ENCODE measurements at regions not wholly inside any gene's neighbourhood (a gene's known extent, or its start where the extent isn't known, plus 50 kb on each side); places are given as distances from the start of the nearest gene placed in this dataset.
"Not testable (repeated sequence)": the region's sequence is repeated elsewhere in the genome, so short reads cannot be mapped to it uniquely, and the experiment has no call there.

- Mint-ChIP-seq H3K36me3 (ENCODE audit: unreplicated experiment) (no peaks in the 10 kb centered on the region), H3K4me3 (ENCODE audit: unreplicated experiment) (no peak overlapping the region), H3K27me3 (ENCODE audit: unreplicated experiment) (no peaks in the 10 kb centered on the region), H3K4me1 (ENCODE audit: unreplicated experiment) (no peaks in the 10 kb centered on the region), H3K27ac (ENCODE audit: unreplicated experiment) (no peak overlapping the region), H3K9me3 (ENCODE audit: unreplicated experiment) (peaks cover 6% of the 10 kb centered on the region)
- no peak for DNase-seq (ENCODE audit: extremely low spot score, unreplicated experiment)
- TF ChIP-seq, protein P1, sequence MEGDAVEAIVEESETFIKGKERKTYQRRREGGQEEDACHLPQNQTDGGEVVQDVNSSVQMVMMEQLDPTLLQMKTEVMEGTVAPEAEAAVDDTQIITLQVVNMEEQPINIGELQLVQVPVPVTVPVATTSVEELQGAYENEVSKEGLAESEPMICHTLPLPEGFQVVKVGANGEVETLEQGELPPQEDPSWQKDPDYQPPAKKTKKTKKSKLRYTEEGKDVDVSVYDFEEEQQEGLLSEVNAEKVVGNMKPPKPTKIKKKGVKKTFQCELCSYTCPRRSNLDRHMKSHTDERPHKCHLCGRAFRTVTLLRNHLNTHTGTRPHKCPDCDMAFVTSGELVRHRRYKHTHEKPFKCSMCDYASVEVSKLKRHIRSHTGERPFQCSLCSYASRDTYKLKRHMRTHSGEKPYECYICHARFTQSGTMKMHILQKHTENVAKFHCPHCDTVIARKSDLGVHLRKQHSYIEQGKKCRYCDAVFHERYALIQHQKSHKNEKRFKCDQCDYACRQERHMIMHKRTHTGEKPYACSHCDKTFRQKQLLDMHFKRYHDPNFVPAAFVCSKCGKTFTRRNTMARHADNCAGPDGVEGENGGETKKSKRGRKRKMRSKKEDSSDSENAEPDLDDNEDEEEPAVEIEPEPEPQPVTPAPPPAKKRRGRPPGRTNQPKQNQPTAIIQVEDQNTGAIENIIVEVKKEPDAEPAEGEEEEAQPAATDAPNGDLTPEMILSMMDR (IDR thresholded peaks at IDR 0.05) = no peak
Observed at GRCh38 chr2:139427164-139427563, 647.0 kb upstream of the NXPH2 start.

GRCh38 chr2:139424101-139424500 lies 643.9 kb upstream of the NXPH2 start:
- no peaks in the 10 kb centered on the region for H3K27me3 Mint-ChIP-seq (ENCODE audit: unreplicated experiment)
- no peaks in the 10 kb centered on the region for H3K4me1 Mint-ChIP-seq (ENCODE audit: unreplicated experiment)
- no peak overlapping the region for H3K27ac Mint-ChIP-seq (ENCODE audit: unreplicated experiment)
- H3K9me3 Mint-ChIP-seq (ENCODE audit: unreplicated experiment) = peaks cover 6% of the 10 kb centered on the region
- TF ChIP-seq, protein P1 (IDR thresholded peaks at IDR 0.05) = no peak
- DNase-seq (ENCODE audit: extremely low spot score, unreplicated experiment) = no peak
- no peak overlapping the region for H3K4me3 Mint-ChIP-seq (ENCODE audit: unreplicated experiment)
- no peaks in the 10 kb centered on the region for H3K36me3 Mint-ChIP-seq (ENCODE audit: unreplicated experiment)

- Mint-ChIP-seq H3K9me3 (ENCODE audit: unreplicated experiment) (peaks cover 15% of the 10 kb centered on the region), H3K4me3 (ENCODE audit: unreplicated experiment) (no peak overlapping the region), H3K4me1 (ENCODE audit: unreplicated experiment) (no peaks in the 10 kb centered on the region), H3K27ac (ENCODE audit: unreplicated experiment) (no peak overlapping the region), H3K36me3 (ENCODE audit: unreplicated experiment) (no peaks in the 10 kb centered on the region), H3K27me3 (ENCODE audit: unreplicated experiment) (no peaks in the 10 kb centered on the region)
- DNase-seq (ENCODE audit: extremely low spot score, unreplicated experiment) = no peak
- TF ChIP-seq, protein P1 (IDR thresholded peaks at IDR 0.05) = no peak
Observed at GRCh38 chr2:139411236-139411635, 631.0 kb upstream of the NXPH2 start.

DNA sequence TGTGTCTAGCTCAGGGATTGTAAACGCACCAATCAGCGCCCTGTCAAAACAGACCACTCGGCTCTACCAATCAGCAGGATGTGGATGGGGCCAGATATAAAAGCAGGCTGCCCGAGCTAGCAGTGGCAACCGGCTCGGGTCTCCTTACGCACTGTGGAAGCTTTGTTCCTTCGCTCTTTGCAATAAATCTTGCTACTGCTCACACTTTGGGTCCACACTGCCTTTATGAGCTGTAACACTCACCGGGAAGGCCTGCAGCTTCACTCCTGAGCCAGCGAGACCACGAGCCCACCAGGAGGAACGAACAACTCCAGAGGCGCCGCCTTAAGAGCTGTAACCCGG lies 630.6 kb upstream of the NXPH2 start:
- not testable (repeated sequence) for H3K4me3 Mint-ChIP-seq (ENCODE audit: unreplicated experiment); H3K36me3 Mint-ChIP-seq (ENCODE audit: unreplicated experiment); DNase-seq (ENCODE audit: extremely low spot score, unreplicated experiment); H3K27ac Mint-ChIP-seq (ENCODE audit: unreplicated experiment); H3K27me3 Mint-ChIP-seq (ENCODE audit: unreplicated experiment); H3K4me1 Mint-ChIP-seq (ENCODE audit: unreplicated experiment)
- peaks cover 15% of the 10 kb centered on the region for H3K9me3 Mint-ChIP-seq (ENCODE audit: unreplicated experiment)

DNA sequence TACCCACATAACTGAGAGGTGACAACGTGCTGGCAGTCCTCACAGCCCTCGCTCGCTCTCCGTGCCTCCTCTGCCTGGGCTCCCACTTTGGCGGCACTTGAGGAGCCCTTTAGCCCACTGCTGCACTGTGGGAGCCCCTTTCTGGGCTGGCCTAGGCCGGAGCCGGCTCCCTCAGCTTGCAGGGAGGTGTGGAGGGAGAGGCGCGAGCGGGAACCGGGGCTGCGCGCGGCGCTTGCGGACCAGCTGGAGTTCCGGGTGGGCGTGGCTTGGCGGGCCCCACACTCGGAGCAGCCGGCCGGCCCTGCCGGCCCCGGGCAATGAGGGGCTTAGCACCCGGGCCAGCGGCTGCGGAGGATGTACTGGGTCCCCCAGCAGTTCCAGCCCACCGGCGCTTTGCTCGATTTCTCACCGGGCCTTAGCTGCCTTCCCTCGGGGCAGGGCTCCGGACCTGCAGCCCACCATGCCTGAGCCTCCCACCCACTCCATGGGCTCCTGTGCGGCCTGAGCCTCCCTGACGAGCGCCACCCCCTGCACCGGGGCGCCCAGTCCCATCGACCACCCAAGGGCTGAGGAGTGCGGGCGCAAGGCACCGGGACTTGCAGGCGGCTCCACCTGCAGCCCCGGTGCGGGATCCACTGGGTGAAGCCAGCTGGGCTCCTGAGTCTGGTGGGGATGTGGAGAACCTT lies 630.1 kb upstream of the NXPH2 start:
- peaks cover 14% of the 10 kb centered on the region for H3K9me3 Mint-ChIP-seq (ENCODE audit: unreplicated experiment)
- H3K4me3 Mint-ChIP-seq (ENCODE audit: unreplicated experiment); H3K36me3 Mint-ChIP-seq (ENCODE audit: unreplicated experiment); DNase-seq (ENCODE audit: extremely low spot score, unreplicated experiment); H3K27me3 Mint-ChIP-seq (ENCODE audit: unreplicated experiment); H3K4me1 Mint-ChIP-seq (ENCODE audit: unreplicated experiment); H3K27ac Mint-ChIP-seq (ENCODE audit: unreplicated experiment): not testable (repeated sequence)

DNA sequence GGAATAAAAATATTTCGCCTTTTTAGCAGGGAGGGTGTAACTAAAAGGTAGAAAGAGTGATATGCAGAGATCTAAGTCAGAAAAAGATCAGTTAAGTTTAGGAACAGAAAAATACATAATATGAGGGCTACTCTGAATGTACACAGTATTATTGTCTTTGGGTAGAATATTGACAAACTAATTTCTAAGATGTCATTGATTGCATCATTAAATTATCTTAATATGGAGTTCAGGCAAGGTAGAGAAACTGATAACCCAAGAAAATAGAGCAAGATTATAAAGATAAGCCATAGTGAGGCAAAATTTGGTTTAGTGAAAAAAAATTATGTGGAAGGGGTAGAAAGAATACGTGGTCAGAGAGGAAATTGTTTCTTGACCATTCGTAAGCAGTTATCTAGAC lies 629.0 kb upstream of the NXPH2 start:
- no peak overlapping the region for H3K27ac Mint-ChIP-seq (ENCODE audit: unreplicated experiment)
- no peaks in the 10 kb centered on the region for H3K27me3 Mint-ChIP-seq (ENCODE audit: unreplicated experiment)
- no peaks in the 10 kb centered on the region for H3K4me1 Mint-ChIP-seq (ENCODE audit: unreplicated experiment)
- no peak for DNase-seq (ENCODE audit: extremely low spot score, unreplicated experiment)
- H3K9me3 Mint-ChIP-seq (ENCODE audit: unreplicated experiment) = peaks cover 3% of the 10 kb centered on the region
- H3K36me3 Mint-ChIP-seq (ENCODE audit: unreplicated experiment) = no peaks in the 10 kb centered on the region
- TF ChIP-seq, protein P1 (IDR thresholded peaks at IDR 0.05) = no peak
- no peak overlapping the region for H3K4me3 Mint-ChIP-seq (ENCODE audit: unreplicated experiment)
